GM12872 (cell line): ENCODE measurements at regions not wholly inside any gene's neighbourhood (a gene's known extent, or its start where the extent isn't known, plus 50 kb on each side); places are given as distances from the start of the nearest gene placed in this dataset.

Experiments
- CTCF ChIP-seq: IDR thresholded peaks from 3 replicates; pipeline ENCODE4 v1.5.1; 2011; ENCODE audit warnings: low read depth, mild to moderate bottlenecking, low read length, moderate library complexity; ENCODE audit not compliant: insufficient read depth

- no peak for TF ChIP-seq CTCF
Measured at GRCh38 chr15:25226360-25226759, 212.5 kb downstream of the UBE3A start.

DNA sequence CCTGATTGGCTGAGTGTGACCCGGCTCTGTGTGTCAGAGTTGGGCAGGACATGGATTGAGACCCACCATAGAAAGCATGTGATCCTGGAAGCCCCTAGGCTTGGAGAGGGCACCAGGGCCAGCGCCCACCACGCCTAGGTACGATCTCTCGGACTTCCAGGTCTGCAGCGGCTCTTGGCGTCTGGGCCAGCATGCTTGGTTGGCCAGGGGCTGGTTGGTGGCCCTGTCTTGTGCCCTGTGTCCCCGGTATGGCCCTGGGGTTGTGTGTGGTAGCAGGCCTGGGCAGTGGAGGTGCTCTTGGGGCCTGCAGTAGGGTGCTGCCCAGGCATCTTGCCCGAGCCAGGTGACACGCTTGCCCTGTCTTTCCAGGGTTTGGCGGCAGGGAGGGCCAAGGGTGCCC is 210.6 kb downstream of the UBE3A start:
- TF ChIP-seq CTCF: no peak

DNA sequence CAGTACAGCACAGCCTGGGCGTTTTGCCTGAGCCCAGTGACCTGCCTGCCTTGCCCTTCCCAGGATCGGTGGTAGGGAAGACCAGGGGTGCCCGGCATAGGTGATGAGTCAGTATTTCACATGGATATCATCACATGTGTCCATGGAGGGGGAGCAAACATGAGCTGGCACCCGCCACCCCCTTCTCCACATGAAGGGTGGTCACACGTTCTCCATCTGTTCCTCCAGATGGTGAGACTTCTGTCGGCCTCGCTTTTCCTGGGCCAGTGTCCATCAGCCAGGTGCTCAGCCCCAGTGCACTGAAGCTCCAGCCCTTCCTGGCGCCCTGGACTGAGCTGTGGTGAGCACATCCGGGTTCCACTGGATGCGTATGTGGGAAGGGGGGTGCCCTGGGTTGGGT is 208.4 kb downstream of the UBE3A start:
- TF ChIP-seq CTCF: no peak

DNA sequence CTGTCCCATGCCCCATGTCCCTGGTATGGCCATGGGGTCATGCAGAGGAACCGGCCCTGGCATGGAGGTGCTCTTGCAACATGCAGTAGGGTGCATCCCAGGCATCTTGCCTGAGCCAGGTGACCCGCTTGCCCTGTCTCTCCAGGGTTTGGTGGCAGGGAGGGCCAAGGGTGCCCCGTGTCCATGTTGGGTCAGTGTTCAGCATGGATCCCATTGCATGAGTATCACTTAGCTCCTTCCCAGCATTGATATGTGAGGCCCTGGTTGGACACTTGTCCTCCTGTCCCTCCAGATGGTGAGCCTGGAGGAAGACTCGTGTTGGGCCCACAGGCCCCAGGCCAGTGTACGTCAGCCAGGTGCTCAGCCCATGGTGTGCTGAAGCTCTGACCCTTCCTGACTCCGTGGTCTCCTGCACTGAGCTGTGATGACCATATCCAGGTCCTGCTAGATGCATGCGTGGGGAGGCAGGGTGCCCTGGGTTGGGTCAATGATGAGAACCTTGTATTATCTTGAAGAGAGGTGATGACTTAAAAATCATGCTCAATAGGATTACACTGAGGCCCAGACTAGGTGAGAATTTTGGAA is 205.0 kb downstream of the UBE3A start:
- no peak for TF ChIP-seq CTCF

- no peak for TF ChIP-seq CTCF
Measured at GRCh38 chr15:25234831-25235230, 204.0 kb downstream of the UBE3A start.

- no peak for TF ChIP-seq CTCF
Measured at GRCh38 chr15:25235391-25235790, 203.4 kb downstream of the UBE3A start.

DNA sequence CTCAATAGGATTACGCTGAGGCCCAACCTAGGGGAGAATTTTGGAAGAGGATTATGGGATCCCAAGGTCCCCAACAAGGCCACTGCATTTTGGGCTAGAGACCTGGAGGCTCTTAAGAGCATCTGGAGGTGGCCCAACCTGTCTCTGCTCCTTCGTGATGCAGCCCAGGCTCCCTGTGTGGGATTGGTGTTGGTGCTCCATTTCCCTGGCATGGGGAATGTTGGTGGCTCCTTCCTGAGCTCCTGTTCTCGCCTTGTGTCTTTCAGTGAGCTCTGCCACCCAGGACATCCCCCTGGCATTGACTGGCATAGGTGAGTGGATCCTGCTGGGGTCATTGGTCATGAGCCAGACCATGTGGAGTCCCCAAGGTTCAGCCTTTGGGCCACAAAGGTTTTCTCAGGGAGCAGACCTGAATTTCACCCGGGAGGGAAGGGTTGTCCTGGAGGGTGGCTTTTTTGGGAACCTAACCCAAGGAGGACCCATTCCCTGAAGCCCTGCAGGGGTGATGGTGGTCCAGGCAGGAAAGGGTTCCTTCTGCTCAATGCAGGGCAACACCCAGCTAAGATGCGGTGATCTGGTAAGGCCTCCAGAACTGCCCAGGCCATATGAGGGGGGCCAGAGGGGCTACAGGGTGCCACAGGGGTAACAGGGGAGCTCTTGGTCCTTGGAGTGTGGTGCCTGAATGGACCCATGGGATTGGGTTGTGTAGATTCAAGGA is 202.5 kb downstream of the UBE3A start:
- TF ChIP-seq CTCF: no peak
